CD4-positive, alpha-beta T cell treated with Interleukin-21 for 1 hour (primary cell): ENCODE measurements at regions not wholly inside any gene's neighbourhood (a gene's known extent, or its start where the extent isn't known, plus 50 kb on each side); places are given as distances from the start of the nearest gene placed in this dataset.

ENCODE experiments used
- DNase-seq: peaks from one replicate; pipeline ENCODE4 v3.0.0-alpha.2; 2020

- DNase-seq: no peak
Measured at GRCh38 chr12:30074916-30075315, 291.2 kb upstream of the TMTC1 start.

GRCh38 chr12:30072824-30073223 is 289.1 kb upstream of the TMTC1 start:
- no peak for DNase-seq

- no peak for DNase-seq
Measured at GRCh38 chr12:30067146-30067545, 283.4 kb upstream of the TMTC1 start.

GRCh38 chr12:30064906-30065305 is 281.2 kb upstream of the TMTC1 start:
- DNase-seq: no peak

- no peak for DNase-seq
Measured at GRCh38 chr12:30063435-30063945, 279.7 kb upstream of the TMTC1 start.

GRCh38 chr12:30048371-30048770 is 264.6 kb upstream of the TMTC1 start:
- no peak for DNase-seq

GRCh38 chr12:30047516-30048254 is 263.9 kb upstream of the TMTC1 start:
- no peak for DNase-seq

- no peak for DNase-seq
Measured at GRCh38 chr12:30046376-30046775, 262.6 kb upstream of the TMTC1 start.

GRCh38 chr12:30045171-30045570 is 261.4 kb upstream of the TMTC1 start:
- DNase-seq: no peak

- no peak for DNase-seq
Measured at GRCh38 chr12:30044206-30044605, 260.5 kb upstream of the TMTC1 start.

- no peak for DNase-seq
Measured at GRCh38 chr12:30043151-30043847, 259.6 kb upstream of the TMTC1 start.

GRCh38 chr12:30041096-30041495 is 257.4 kb upstream of the TMTC1 start:
- no peak for DNase-seq

GRCh38 chr12:30030693-30031374 is 247.1 kb upstream of the TMTC1 start:
- DNase-seq: no peak

- DNase-seq: no peak
Measured at GRCh38 chr12:30026621-30027234, 243.0 kb upstream of the TMTC1 start.

GRCh38 chr12:30025317-30025716 is 241.6 kb upstream of the TMTC1 start:
- DNase-seq: no peak

- DNase-seq: no peak
Measured at GRCh38 chr12:30023186-30023585, 239.4 kb upstream of the TMTC1 start.

GRCh38 chr12:30021051-30021833 is 237.5 kb upstream of the TMTC1 start:
- DNase-seq: no peak

- no peak for DNase-seq
Measured at GRCh38 chr12:30019366-30020140, 235.8 kb upstream of the TMTC1 start.

- DNase-seq: no peak
Measured at GRCh38 chr12:30016540-30017055, 232.9 kb upstream of the TMTC1 start.

GRCh38 chr12:30015631-30016337 is 232.0 kb upstream of the TMTC1 start:
- DNase-seq: no peak

- DNase-seq: no peak
Measured at GRCh38 chr12:30014991-30015390, 231.2 kb upstream of the TMTC1 start.
